ENCODE measurements at regions not wholly inside any gene's neighbourhood (a gene's known extent, or its start where the extent isn't known, plus 50 kb on each side); places are given as distances from the start of the nearest gene placed in this dataset.

- FAIRE-seq (no peak), DNase-seq (ENCODE audit: insufficient read length, low spot score) (no peak)
Measured at GRCh38 chr9:75824816-75825568, 65.5 kb upstream of the PCSK5 start.

DNA sequence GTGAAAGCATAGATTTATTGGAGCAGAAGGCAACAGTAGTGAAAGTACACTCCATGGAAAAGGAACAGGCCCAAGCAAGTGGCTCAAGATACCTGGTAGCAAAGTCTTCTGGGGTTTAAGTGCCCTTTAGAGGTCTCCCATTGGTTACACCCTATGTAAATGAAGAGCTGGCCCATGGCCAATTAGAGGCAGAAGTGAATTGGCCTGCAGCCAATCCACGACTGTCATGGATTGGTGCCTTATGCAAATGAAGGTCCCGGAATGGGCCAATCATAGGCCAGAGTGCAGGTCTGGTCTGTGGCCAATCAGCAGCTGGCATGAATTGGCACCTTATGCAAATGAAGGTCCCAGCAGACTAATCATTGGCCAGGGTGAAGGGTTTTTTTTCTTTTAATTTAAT, 64.2 kb upstream of the PCSK5 start:
- FAIRE-seq (no peak), DNase-seq (ENCODE audit: insufficient read length, low spot score) (no peak)

GRCh38 chr9:75830303-75830702, 60.2 kb upstream of the PCSK5 start:
- no peak for FAIRE-seq
- DNase-seq (ENCODE audit: insufficient read length, low spot score): no peak

DNA sequence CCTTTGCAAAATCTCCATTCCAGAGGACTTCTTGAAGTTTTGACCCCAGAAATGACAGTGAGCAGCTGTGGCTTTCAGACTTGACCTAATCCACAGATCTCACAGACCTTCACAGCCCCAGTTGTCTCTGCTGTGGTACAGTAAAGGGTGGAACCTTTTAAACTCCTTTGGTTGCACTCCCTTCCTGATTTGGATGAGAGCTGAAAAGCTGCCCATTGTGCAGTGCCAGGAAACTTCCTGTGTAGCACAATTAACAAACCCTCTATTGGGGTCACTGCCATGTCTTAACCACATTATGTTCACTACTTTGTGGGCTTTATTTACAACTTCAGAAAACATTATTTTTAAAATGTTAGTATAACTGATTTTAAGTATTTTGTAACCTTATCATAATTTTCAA, 56.7 kb upstream of the PCSK5 start:
- FAIRE-seq (no peak), DNase-seq (ENCODE audit: insufficient read length, low spot score) (no peak)

DNA sequence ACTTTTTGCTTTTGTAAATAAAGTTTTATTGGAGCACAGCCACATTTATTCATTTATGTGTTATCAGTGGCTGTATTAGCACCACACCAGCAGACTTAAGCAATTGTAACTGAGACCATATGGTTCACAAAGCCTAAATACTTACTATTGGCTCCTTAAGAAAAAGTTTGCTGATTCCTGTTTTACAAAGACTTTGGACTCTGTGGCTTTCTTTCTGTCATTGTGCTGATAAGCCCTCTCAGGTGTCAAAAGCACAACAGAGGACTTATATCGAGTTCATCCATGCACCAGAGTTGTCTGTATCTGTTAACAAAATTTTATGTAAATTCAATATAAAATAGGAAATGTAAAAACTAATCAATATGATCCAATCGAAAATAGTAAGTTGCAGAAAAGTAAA, 55.6 kb upstream of the PCSK5 start:
- DNase-seq (ENCODE audit: insufficient read length, low spot score): no peak
- no peak for FAIRE-seq

All from HTR-8/SVneo (cell line).